Smooth muscle cell (in vitro differentiated cells): ENCODE measurements at regions not wholly inside any gene's neighbourhood (a gene's known extent, or its start where the extent isn't known, plus 50 kb on each side); places are given as distances from the start of the nearest gene placed in this dataset.
"Not testable (repeated sequence)": the region's sequence is repeated elsewhere in the genome, so short reads cannot be mapped to it uniquely, and the experiment has no call there.

Source experiments
- DNase-seq: peaks from one replicate; lab custom pipeline; 2025; ENCODE audit not compliant: unreplicated experiment; lab: John Stamatoyannopoulos, UW
- H2AFZ ChIP-seq: fragments of 200-600 bp; sonication (generic); 2 replicates; pipeline ENCODE4 v1.6.0; 2016; ENCODE audit warnings: antibody characterized with exemption, low read depth, mild to moderate bottlenecking
- H3F3A ChIP-seq: fragments of 200-600 bp; sonication (generic); 2 replicates; pipeline ENCODE4 v1.6.0; 2017; ENCODE audit warnings: antibody characterized with exemption, low read depth
- H3K27ac ChIP-seq: fragments of 200-600 bp; sonication (generic); 2 replicates; pipeline ENCODE4 v1.5.1; 2016; ENCODE audit warnings: low read depth, mild to moderate bottlenecking
- H3K27me3 ChIP-seq: fragments of 200-600 bp; sonication (generic); 2 replicates; pipeline ENCODE4 v1.6.1; 2016; ENCODE audit warnings: low read depth, mild to moderate bottlenecking
- H3K36me3 ChIP-seq: fragments of 200-600 bp; sonication (generic); 2 replicates; pipeline ENCODE4 v1.5.1; 2016; ENCODE audit warnings: low read depth
- H3K4me1 ChIP-seq: fragments of 200-600 bp; sonication (generic); 2 replicates; pipeline ENCODE4 v1.5.1; 2016; ENCODE audit warnings: low read depth
- H3K4me2 ChIP-seq: fragments of 200-600 bp; sonication (generic); 2 replicates; pipeline ENCODE4 v1.6.0; 2016; ENCODE audit warnings: mild to moderate bottlenecking
- H3K4me3 ChIP-seq: fragments of 200-600 bp; sonication (generic); 2 replicates; pipeline ENCODE4 v1.5.1; 2016; ENCODE audit warnings: mild to moderate bottlenecking
- H3K79me2 ChIP-seq: fragments of 200-600 bp; sonication (generic); 2 replicates; pipeline ENCODE4 v1.6.0; 2016; ENCODE audit warnings: low read depth, mild to moderate bottlenecking
- H3K9ac ChIP-seq: fragments of 200-600 bp; sonication (generic); 2 replicates; pipeline ENCODE4 v1.6.0; 2016; ENCODE audit warnings: low read depth
- H3K9me3 ChIP-seq: fragments of 200-600 bp; sonication (generic); replicated peaks from 2 replicates; pipeline ENCODE4 v1.5.1; 2016; ENCODE audit warnings: low read depth
- H4K20me1 ChIP-seq: fragments of 200-600 bp; sonication (generic); 2 replicates; pipeline ENCODE4 v1.6.0; 2016; ENCODE audit warnings: low read depth
- WGBS: methylation state at CpG from one replicate; pipeline ENCODE4 v1.1.7; 2016; ENCODE audit warnings: low lambda C conversion rate; 5-methylcytosine and 5-hydroxymethylcytosine counted together
- TF ChIP-seq, protein P1 (sequence below): fragments of 200-600 bp; sonication (generic); IDR thresholded peaks from 2 replicates; pipeline ENCODE4 v1.5.1; 2017; ENCODE audit warnings: borderline replicate concordance, mild to moderate bottlenecking, antibody characterized with exemption; ENCODE audit not compliant: insufficient read depth, poor library complexity, severe bottlenecking

DNA sequence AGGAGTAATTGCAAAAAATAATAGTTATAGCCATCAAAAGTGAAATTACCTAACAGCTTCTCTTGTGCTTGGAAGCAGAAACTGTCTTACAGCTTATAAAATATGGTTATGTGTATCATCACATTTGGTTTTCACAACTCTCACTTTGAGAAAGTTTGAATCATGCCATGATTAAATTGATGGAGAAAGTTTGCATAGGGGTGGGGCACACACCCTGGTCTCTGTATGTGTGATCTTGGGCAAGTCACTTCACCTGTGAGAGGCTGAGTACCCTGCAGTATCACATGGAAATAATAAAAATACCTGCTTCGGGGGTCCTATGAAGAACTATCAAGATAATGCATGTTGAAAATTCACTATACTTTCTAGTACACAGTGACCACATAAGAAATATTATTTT lies 471.4 kb downstream of the RAP2B start:
- Histone ChIP-seq H3F3A (no peaks in the 10 kb centered on the region), H3K4me1 (no peaks in the 10 kb centered on the region), H3K9ac (no peak overlapping the region), H4K20me1 (no peaks in the 10 kb centered on the region), H3K36me3 (no peaks in the 10 kb centered on the region), H3K79me2 (no peaks in the 10 kb centered on the region), H3K27me3 (peaks cover 4% of the 10 kb centered on the region), H3K9me3 (no peaks in the 10 kb centered on the region), H3K4me3 (no peak overlapping the region), H2AFZ (no peak overlapping the region), H3K27ac (no peak overlapping the region), H3K4me2 (no peak overlapping the region)
- 88% methylated on average over 1 of the region's 1 CpG for WGBS
- no peak for DNase-seq
- TF ChIP-seq, protein P1, sequence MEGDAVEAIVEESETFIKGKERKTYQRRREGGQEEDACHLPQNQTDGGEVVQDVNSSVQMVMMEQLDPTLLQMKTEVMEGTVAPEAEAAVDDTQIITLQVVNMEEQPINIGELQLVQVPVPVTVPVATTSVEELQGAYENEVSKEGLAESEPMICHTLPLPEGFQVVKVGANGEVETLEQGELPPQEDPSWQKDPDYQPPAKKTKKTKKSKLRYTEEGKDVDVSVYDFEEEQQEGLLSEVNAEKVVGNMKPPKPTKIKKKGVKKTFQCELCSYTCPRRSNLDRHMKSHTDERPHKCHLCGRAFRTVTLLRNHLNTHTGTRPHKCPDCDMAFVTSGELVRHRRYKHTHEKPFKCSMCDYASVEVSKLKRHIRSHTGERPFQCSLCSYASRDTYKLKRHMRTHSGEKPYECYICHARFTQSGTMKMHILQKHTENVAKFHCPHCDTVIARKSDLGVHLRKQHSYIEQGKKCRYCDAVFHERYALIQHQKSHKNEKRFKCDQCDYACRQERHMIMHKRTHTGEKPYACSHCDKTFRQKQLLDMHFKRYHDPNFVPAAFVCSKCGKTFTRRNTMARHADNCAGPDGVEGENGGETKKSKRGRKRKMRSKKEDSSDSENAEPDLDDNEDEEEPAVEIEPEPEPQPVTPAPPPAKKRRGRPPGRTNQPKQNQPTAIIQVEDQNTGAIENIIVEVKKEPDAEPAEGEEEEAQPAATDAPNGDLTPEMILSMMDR: no peak

GRCh38 chr3:153634683-153635082 lies 472.7 kb downstream of the RAP2B start:
- H3K9me3 ChIP-seq: no peaks in the 10 kb centered on the region
- H3K36me3 ChIP-seq: no peaks in the 10 kb centered on the region
- H3K27ac ChIP-seq: no peak overlapping the region
- no peak overlapping the region for H3K9ac ChIP-seq
- no peak overlapping the region for H3K4me2 ChIP-seq
- H3K4me3 ChIP-seq: no peak overlapping the region
- WGBS: 93% methylated on average over 4 of the region's 4 CpGs
- H4K20me1 ChIP-seq: no peaks in the 10 kb centered on the region
- H3K79me2 ChIP-seq: no peaks in the 10 kb centered on the region
- TF ChIP-seq, protein P1: no peak
- peaks cover 4% of the 10 kb centered on the region for H3K27me3 ChIP-seq
- no peak for DNase-seq
- no peaks in the 10 kb centered on the region for H3F3A ChIP-seq
- no peaks in the 10 kb centered on the region for H3K4me1 ChIP-seq
- no peak overlapping the region for H2AFZ ChIP-seq

- Histone ChIP-seq H3K4me2 (no peak overlapping the region), H3K9ac (no peak overlapping the region), H3K4me3 (no peak overlapping the region), H3K36me3 (no peaks in the 10 kb centered on the region), H3K27me3 (no peaks in the 10 kb centered on the region), H3K79me2 (no peaks in the 10 kb centered on the region), H3F3A (no peaks in the 10 kb centered on the region), H3K9me3 (no peaks in the 10 kb centered on the region), H2AFZ (no peak overlapping the region), H4K20me1 (no peaks in the 10 kb centered on the region), H3K27ac (no peak overlapping the region), H3K4me1 (no peaks in the 10 kb centered on the region)
- TF ChIP-seq, protein P1: no peak
- DNase-seq: no peak
- 55% methylated on average over 1 of the region's 1 CpG for WGBS
Observed at GRCh38 chr3:153639631-153640030, 477.6 kb downstream of the RAP2B start.

GRCh38 chr3:153640689-153641665 lies 479.0 kb downstream of the RAP2B start:
- H3K4me1 ChIP-seq: no peaks in the 10 kb centered on the region
- WGBS: 78% methylated on average over 8 of the region's 8 CpGs
- no peak overlapping the region for H3K9ac ChIP-seq
- TF ChIP-seq, protein P1: no peak
- H3F3A ChIP-seq: no peaks in the 10 kb centered on the region
- H3K9me3 ChIP-seq: no peaks in the 10 kb centered on the region
- H3K4me3 ChIP-seq: no peak overlapping the region
- H3K4me2 ChIP-seq: no peak overlapping the region
- no peaks in the 10 kb centered on the region for H4K20me1 ChIP-seq
- H3K27ac ChIP-seq: no peak overlapping the region
- H3K79me2 ChIP-seq: no peaks in the 10 kb centered on the region
- no peak for DNase-seq
- no peaks in the 10 kb centered on the region for H3K36me3 ChIP-seq
- no peaks in the 10 kb centered on the region for H3K27me3 ChIP-seq
- no peak overlapping the region for H2AFZ ChIP-seq

- DNase-seq, H4K20me1 ChIP-seq, H3K4me1 ChIP-seq, H3K36me3 ChIP-seq, H3K27ac ChIP-seq, H3K4me3 ChIP-seq, H3F3A ChIP-seq, H3K27me3 ChIP-seq, H3K9ac ChIP-seq, H3K79me2 ChIP-seq, H2AFZ ChIP-seq, H3K9me3 ChIP-seq, H3K4me2 ChIP-seq: not testable (repeated sequence)
Observed at GRCh38 chr3:153642576-153642975, 478.6 kb upstream of the ARHGEF26 start.

DNA sequence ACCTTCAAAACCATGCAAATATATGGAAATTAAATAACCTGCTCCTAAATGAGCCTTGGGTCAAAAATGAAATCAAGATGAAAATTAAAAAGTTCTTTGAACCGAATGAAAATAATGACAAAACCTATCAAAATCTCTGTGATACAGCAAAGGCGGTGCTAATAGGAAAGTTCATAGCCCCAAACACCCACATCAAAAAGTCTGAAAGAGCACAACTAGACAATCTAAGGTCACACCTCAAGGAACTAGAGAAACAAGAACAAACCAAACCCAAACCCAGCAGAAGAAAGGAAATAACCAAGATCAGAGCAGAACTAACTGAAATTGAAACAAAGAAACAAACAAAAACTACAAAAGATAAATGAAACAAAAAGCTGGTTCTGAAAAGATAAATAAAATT lies 477.7 kb upstream of the ARHGEF26 start:
- H3K4me1 ChIP-seq, H3K27me3 ChIP-seq, H3F3A ChIP-seq, H3K9me3 ChIP-seq, H3K4me3 ChIP-seq, H3K9ac ChIP-seq, H3K4me2 ChIP-seq, H3K27ac ChIP-seq, H3K36me3 ChIP-seq, H2AFZ ChIP-seq, H3K79me2 ChIP-seq, DNase-seq, H4K20me1 ChIP-seq: not testable (repeated sequence)
- 76% methylated on average over 2 of the region's 2 CpGs for WGBS
